H9 (cell line): ENCODE measurements at regions not wholly inside any gene's neighbourhood (a gene's known extent, or its start where the extent isn't known, plus 50 kb on each side); places are given as distances from the start of the nearest gene placed in this dataset.

ENCODE experiments used
- DNase-seq: peaks from one replicate; pipeline ENCODE4 v3.0.0-alpha.2; 2017
- H2AFZ ChIP-seq: one replicate; pipeline ENCODE4 v1.6.1; 2013; ENCODE audit warnings: mild to moderate bottlenecking, low read length, control low read depth, moderate library complexity
- H2AK5ac ChIP-seq: 2 replicates; pipeline ENCODE4 v1.6.1; 2013; ENCODE audit warnings: low read length, control low read depth, mixed read lengths; ENCODE audit not compliant: insufficient read length
- H2BK120ac ChIP-seq: one replicate; pipeline ENCODE4 v1.6.1; 2013; ENCODE audit warnings: low read depth, mild to moderate bottlenecking, low read length, control low read depth, inconsistent platforms; ENCODE audit not compliant: poor library complexity, severe bottlenecking
- H2BK12ac ChIP-seq: 2 replicates; pipeline ENCODE4 v1.6.1; 2013; ENCODE audit warnings: low read length, control low read depth, mixed read lengths, low read depth; ENCODE audit not compliant: insufficient read length
- H2BK15ac ChIP-seq: 2 replicates; pipeline ENCODE4 v1.6.1; 2013; ENCODE audit warnings: low read depth, low read length, control low read depth
- H2BK20ac ChIP-seq: one replicate; pipeline ENCODE4 v1.6.1; 2013; ENCODE audit warnings: low read depth, mild to moderate bottlenecking, low read length, control low read depth, inconsistent platforms; ENCODE audit not compliant: poor library complexity, severe bottlenecking
- H2BK5ac ChIP-seq: 2 replicates; pipeline ENCODE4 v1.6.1; 2013; ENCODE audit warnings: low read length, control low read depth, mixed read lengths; ENCODE audit not compliant: insufficient read length
- H3K14ac ChIP-seq: 2 replicates; pipeline ENCODE4 v1.6.1; 2013; ENCODE audit warnings: low read length, control low read depth; ENCODE audit not compliant: insufficient read depth
- H3K18ac ChIP-seq: 2 replicates; pipeline ENCODE4 v1.6.1; 2013; ENCODE audit warnings: low read depth, mild to moderate bottlenecking, mixed read lengths, low read length, control low read depth; ENCODE audit not compliant: insufficient read length
- H3K23ac ChIP-seq: 2 replicates; pipeline ENCODE4 v1.6.1; 2013; ENCODE audit warnings: low read length, control low read depth, mixed read lengths, low read depth; ENCODE audit not compliant: insufficient read length
- H3K23me2 ChIP-seq: 2 replicates; pipeline ENCODE4 v1.6.1; 2013; ENCODE audit warnings: low read depth, mild to moderate bottlenecking, mixed read lengths, low read length, control low read depth; ENCODE audit not compliant: insufficient read length, poor library complexity, severe bottlenecking
- H3K27ac ChIP-seq: 2 replicates; pipeline ENCODE4 v1.5.1; 2013; ENCODE audit warnings: low read length, control low read depth, mixed read lengths, low read depth; ENCODE audit not compliant: insufficient read length
- H3K27me3 ChIP-seq: 2 replicates; pipeline ENCODE4 v1.6.1; 2013; ENCODE audit warnings: low read length, control low read depth, inconsistent platforms; ENCODE audit not compliant: insufficient read depth
- H3K4ac ChIP-seq: 2 replicates; pipeline ENCODE4 v1.6.1; 2013; ENCODE audit warnings: low read depth, mild to moderate bottlenecking, control low read depth, inconsistent platforms, low read length, moderate library complexity
- H3K4me1 ChIP-seq: 2 replicates; pipeline ENCODE4 v1.6.1; 2013; ENCODE audit warnings: low read length, control low read depth, inconsistent platforms; ENCODE audit not compliant: insufficient read depth
- H3K4me2 ChIP-seq: 2 replicates; pipeline ENCODE4 v1.6.1; 2013; ENCODE audit warnings: low read length, control low read depth, mixed read lengths; ENCODE audit not compliant: insufficient read length, insufficient read depth
- H3K56ac ChIP-seq: 2 replicates; pipeline ENCODE4 v1.6.1; 2013; ENCODE audit warnings: low read depth, mild to moderate bottlenecking, mixed read lengths, low read length, control low read depth; ENCODE audit not compliant: insufficient read length
- H3K79me1 ChIP-seq: 2 replicates; pipeline ENCODE4 v1.6.1; 2013; ENCODE audit warnings: low read depth, mild to moderate bottlenecking, moderate library complexity, low read length, control low read depth, inconsistent platforms; ENCODE audit not compliant: insufficient read depth, poor library complexity, severe bottlenecking
- H3K79me2 ChIP-seq: 2 replicates; pipeline ENCODE4 v1.6.1; 2013; ENCODE audit warnings: low read length, control low read depth, inconsistent platforms; ENCODE audit not compliant: insufficient read depth
- H3K9ac ChIP-seq: 2 replicates; pipeline ENCODE4 v1.6.1; 2013; ENCODE audit warnings: low read length, control low read depth, mixed read lengths; ENCODE audit not compliant: insufficient read length; ENCODE audit errors: extremely low read depth
- H3K9me3 ChIP-seq: one replicate; pipeline ENCODE4 v1.6.1; 2013; ENCODE audit warnings: low read depth, low read length, inconsistent platforms; ENCODE audit not compliant: control insufficient read depth
- H3T11ph ChIP-seq: one replicate; pipeline ENCODE4 v1.6.1; 2013; ENCODE audit warnings: mild to moderate bottlenecking, low read length, control low read depth, inconsistent platforms
- H4K20me1 ChIP-seq: one replicate; pipeline ENCODE4 v1.6.1; 2013; ENCODE audit not compliant: control insufficient read depth, insufficient read length, insufficient read depth
- H4K5ac ChIP-seq: 2 replicates; pipeline ENCODE4 v1.6.1; 2013; ENCODE audit warnings: low read depth, mild to moderate bottlenecking, mixed read lengths, low read length, control low read depth; ENCODE audit not compliant: insufficient read length
- H4K8ac ChIP-seq: replicated peaks from 2 replicates; pipeline ENCODE4 v1.6.1; 2013; ENCODE audit warnings: low read length, control low read depth, mixed read lengths, low read depth; ENCODE audit not compliant: insufficient read length
- H4K91ac ChIP-seq: 2 replicates; pipeline ENCODE4 v1.6.1; 2013; ENCODE audit warnings: low read depth, mild to moderate bottlenecking, moderate library complexity, mixed read lengths, low read length, control low read depth; ENCODE audit not compliant: insufficient read length
- H3K27ac Mint-ChIP-seq, 3 experiments: 2 replicates in 2 of 3; 3 replicates in 1 of 3; pipeline ENCODE4 v1.8.0; 2020 to 2021; ENCODE audit warnings: mixed read lengths in 3 of 3, mild to moderate bottlenecking in 1 of 3, moderate library complexity in 1 of 3
- H3K27me3 Mint-ChIP-seq: 2 replicates; pipeline ENCODE4 v1.8.0; 2021; ENCODE audit warnings: low read depth, mild to moderate bottlenecking, moderate library complexity, mixed read lengths
- H3K36me3 Mint-ChIP-seq, 3 experiments: 2 replicates in 2 of 3; 3 replicates in 1 of 3; pipeline ENCODE4 v1.8.0; 2020 to 2021; ENCODE audit warnings: low read depth in 3 of 3, mixed read lengths in 3 of 3; ENCODE audit not compliant: insufficient read depth in 1 of 3
- H3K4me1 Mint-ChIP-seq, 2 experiments: 2 replicates each; pipeline ENCODE4 v1.8.0; 2020; ENCODE audit warnings: mixed read lengths in 2 of 2
- H3K4me3 Mint-ChIP-seq, 2 experiments: 2 replicates in 1 of 2; 3 replicates in 1 of 2; pipeline ENCODE4 v1.8.0; 2020 to 2021; ENCODE audit warnings: mild to moderate bottlenecking in 2 of 2, mixed read lengths in 2 of 2, moderate library complexity in 1 of 2
- H3K9me3 Mint-ChIP-seq, 2 experiments: 2 replicates in 1 of 2; 3 replicates in 1 of 2; pipeline ENCODE4 v1.8.0; 2020; ENCODE audit warnings: mild to moderate bottlenecking in 2 of 2, mixed read lengths in 2 of 2, moderate library complexity in 1 of 2
- CTCF ChIP-seq: fragments of 200-600 bp; sonication (generic); conservative IDR thresholded peaks from 3 replicates; pipeline ENCODE4 v1.8.0; 2021; ENCODE audit warnings: antibody characterized with exemption, mild to moderate bottlenecking
- WGBS: extraction: QIAGEN DNeasy Blood & Tissue Kit; methylation state at CpG from one replicate; pipeline ENCODE4 v1.1.7; 2013; ENCODE audit warnings: missing lambda C conversion rate, low lambda C conversion rate, mixed read lengths; ENCODE audit not compliant: insufficient read length; ENCODE audit errors: extremely low coverage; 5-methylcytosine and 5-hydroxymethylcytosine counted together

DNA sequence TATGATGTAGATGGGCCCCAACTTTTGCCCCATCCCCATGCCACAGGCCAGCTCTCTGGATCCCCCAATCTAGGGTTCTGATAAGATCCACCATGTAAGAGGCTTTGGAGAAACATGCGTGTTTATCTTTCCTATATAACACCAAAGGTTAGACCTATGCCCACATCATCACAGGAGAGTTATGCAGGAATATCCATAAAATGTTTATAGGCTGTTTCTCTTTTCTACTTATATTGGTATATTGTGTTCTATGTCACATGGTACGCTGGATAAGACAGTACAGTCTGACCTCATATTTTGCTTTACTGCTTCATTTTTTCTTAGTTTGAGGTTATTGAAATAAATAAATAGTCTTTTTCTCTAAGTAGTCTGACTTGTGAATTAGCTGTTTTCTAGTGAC is 1013.9 kb upstream of the GYPC start:
- Histone ChIP-seq H3K27ac (no peak overlapping the region), H3K18ac (no peak overlapping the region), H2BK15ac (no peak overlapping the region), H3K27me3 (no peaks in the 10 kb centered on the region), H2BK20ac (no peak overlapping the region), H3K4me2 (no peak overlapping the region), H3K23me2 (no peaks in the 10 kb centered on the region), H4K91ac (no peak overlapping the region), H3T11ph (no peak overlapping the region), H3K9ac (no peak overlapping the region), H2BK12ac (no peak overlapping the region), H3K79me1 (no peaks in the 10 kb centered on the region), H3K14ac (no peak overlapping the region), H3K23ac (no peak overlapping the region), H2BK120ac (no peak overlapping the region), H3K79me2 (no peaks in the 10 kb centered on the region), H4K5ac (no peak overlapping the region), H2AFZ (no peak overlapping the region), H3K9me3 (no peaks in the 10 kb centered on the region), H3K4ac (no peak overlapping the region), H2AK5ac (no peak overlapping the region), H4K20me1 (no peaks in the 10 kb centered on the region), H4K8ac (no peak overlapping the region), H3K4me1 (no peaks in the 10 kb centered on the region), H2BK5ac (no peak overlapping the region), H3K56ac (no peak overlapping the region)
- DNase-seq: no peak
- Mint-ChIP-seq H3K4me3 (no peak overlapping the region), H3K4me1 (no peaks in the 10 kb centered on the region), H3K9me3 (no peaks in the 10 kb centered on the region), H3K36me3 (no peaks in the 10 kb centered on the region), H3K27ac (no peak overlapping the region), H3K27me3 (no peaks in the 10 kb centered on the region)
- no CpG with 5 or more reads among the region's 2 CpGs for WGBS
- TF ChIP-seq CTCF: no peak
